ENCODE measurements at regions not wholly inside any gene's neighbourhood (a gene's known extent, or its start where the extent isn't known, plus 50 kb on each side); places are given as distances from the start of the nearest gene placed in this dataset.

DNA sequence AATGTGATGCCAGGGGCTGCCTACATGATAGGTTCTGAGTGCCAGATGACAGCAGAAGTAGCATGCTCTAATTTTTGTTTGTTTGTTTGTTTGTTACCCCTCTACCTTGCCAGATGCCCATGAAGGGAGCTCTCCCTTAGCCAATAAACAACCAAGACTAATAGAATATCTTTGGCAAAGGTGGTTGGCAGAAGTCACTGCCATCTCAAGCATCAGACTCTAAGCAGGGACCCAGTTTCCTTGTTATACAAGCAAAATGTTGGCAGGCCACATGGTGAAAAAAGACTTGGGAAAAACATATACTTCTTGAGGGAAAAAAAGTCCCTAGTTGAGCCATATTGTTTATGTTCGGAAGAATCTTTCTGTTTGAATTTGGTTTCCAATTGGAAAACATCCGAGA, 609.0 kb upstream of the CFAP20DC start:
- Histone ChIP-seq H3K4me1 (ENCODE audit: insufficient read depth, low read length, poor library complexity, severe bottlenecking) (no peaks in the 10 kb centered on the region), H3K27ac (ENCODE audit: low read depth, low read length, poor library complexity, severe bottlenecking) (no peak overlapping the region), H3K27me3 (replicated peaks; ENCODE audit: insufficient read depth, low read depth, low read length, poor library complexity) (no peaks in the 10 kb centered on the region), H3K36me3 (ENCODE audit: insufficient read depth, low read length, poor library complexity, severe bottlenecking) (no peaks in the 10 kb centered on the region), H3K9me3 (ENCODE audit: low read depth, low read length, poor library complexity, severe bottlenecking) (no peaks in the 10 kb centered on the region), H3K4me3 (ENCODE audit: low read depth, low read length, poor library complexity, severe bottlenecking) (no peak overlapping the region)
- TF ChIP-seq, protein P1, sequence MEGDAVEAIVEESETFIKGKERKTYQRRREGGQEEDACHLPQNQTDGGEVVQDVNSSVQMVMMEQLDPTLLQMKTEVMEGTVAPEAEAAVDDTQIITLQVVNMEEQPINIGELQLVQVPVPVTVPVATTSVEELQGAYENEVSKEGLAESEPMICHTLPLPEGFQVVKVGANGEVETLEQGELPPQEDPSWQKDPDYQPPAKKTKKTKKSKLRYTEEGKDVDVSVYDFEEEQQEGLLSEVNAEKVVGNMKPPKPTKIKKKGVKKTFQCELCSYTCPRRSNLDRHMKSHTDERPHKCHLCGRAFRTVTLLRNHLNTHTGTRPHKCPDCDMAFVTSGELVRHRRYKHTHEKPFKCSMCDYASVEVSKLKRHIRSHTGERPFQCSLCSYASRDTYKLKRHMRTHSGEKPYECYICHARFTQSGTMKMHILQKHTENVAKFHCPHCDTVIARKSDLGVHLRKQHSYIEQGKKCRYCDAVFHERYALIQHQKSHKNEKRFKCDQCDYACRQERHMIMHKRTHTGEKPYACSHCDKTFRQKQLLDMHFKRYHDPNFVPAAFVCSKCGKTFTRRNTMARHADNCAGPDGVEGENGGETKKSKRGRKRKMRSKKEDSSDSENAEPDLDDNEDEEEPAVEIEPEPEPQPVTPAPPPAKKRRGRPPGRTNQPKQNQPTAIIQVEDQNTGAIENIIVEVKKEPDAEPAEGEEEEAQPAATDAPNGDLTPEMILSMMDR (conservative IDR thresholded peaks at IDR 0.05; ENCODE audit: low read depth, low read length): no peak
- TF ChIP-seq EZH2 (IDR thresholded peaks at IDR 0.05; ENCODE audit: borderline replicate concordance, low read depth, low read length, poor library complexity, severe bottlenecking): no peak
- ChIA-PET POLR2A (ENCODE audit: low non-redundant PET) (no interaction called here), CTCF (no interaction called here)
- DNase-seq (ENCODE audit: low spot score): no peak
- BruUV-seq (replicated peaks): no TSS peak
- intact Hi-C loops (cut with micrococcal nuclease; ENCODE audit: unreplicated experiment): no loop called here

GRCh38 chr3:59658274-59658673, 608.4 kb upstream of the CFAP20DC start:
- Histone ChIP-seq H3K4me1 (ENCODE audit: insufficient read depth, low read length, poor library complexity, severe bottlenecking) (no peaks in the 10 kb centered on the region), H3K36me3 (ENCODE audit: insufficient read depth, low read length, poor library complexity, severe bottlenecking) (no peaks in the 10 kb centered on the region), H3K27ac (ENCODE audit: low read depth, low read length, poor library complexity, severe bottlenecking) (no peak overlapping the region), H3K27me3 (replicated peaks; ENCODE audit: insufficient read depth, low read depth, low read length, poor library complexity) (no peaks in the 10 kb centered on the region), H3K9me3 (ENCODE audit: low read depth, low read length, poor library complexity, severe bottlenecking) (no peaks in the 10 kb centered on the region), H3K4me3 (ENCODE audit: low read depth, low read length, poor library complexity, severe bottlenecking) (no peak overlapping the region)
- TF ChIP-seq EZH2 (IDR thresholded peaks at IDR 0.05; ENCODE audit: borderline replicate concordance, low read depth, low read length, poor library complexity, severe bottlenecking): no peak
- TF ChIP-seq, protein P1 (conservative IDR thresholded peaks at IDR 0.05; ENCODE audit: low read depth, low read length): no peak
- no TSS peak for BruUV-seq (replicated peaks)
- intact Hi-C loops (cut with micrococcal nuclease; ENCODE audit: unreplicated experiment): no loop called here
- POLR2A ChIA-PET (ENCODE audit: low non-redundant PET): no interaction called here
- CTCF ChIA-PET: no interaction called here
- DNase-seq (ENCODE audit: low spot score): no peak

- intact Hi-C loops (cut with micrococcal nuclease; ENCODE audit: unreplicated experiment): no loop called here
- no peaks in the 10 kb centered on the region for H3K4me1 ChIP-seq (ENCODE audit: insufficient read depth, low read length, poor library complexity, severe bottlenecking)
- ChIA-PET CTCF (no interaction called here), POLR2A (ENCODE audit: low non-redundant PET) (no interaction called here)
- no peak overlapping the region for H3K4me3 ChIP-seq (ENCODE audit: low read depth, low read length, poor library complexity, severe bottlenecking)
- H3K36me3 ChIP-seq (ENCODE audit: insufficient read depth, low read length, poor library complexity, severe bottlenecking): no peaks in the 10 kb centered on the region
- DNase-seq (ENCODE audit: low spot score): no peak
- no peaks in the 10 kb centered on the region for H3K9me3 ChIP-seq (ENCODE audit: low read depth, low read length, poor library complexity, severe bottlenecking)
- no peaks in the 10 kb centered on the region for H3K27me3 ChIP-seq (replicated peaks; ENCODE audit: insufficient read depth, low read depth, low read length, poor library complexity)
- no peak overlapping the region for H3K27ac ChIP-seq (ENCODE audit: low read depth, low read length, poor library complexity, severe bottlenecking)
- no peak for TF ChIP-seq EZH2 (IDR thresholded peaks at IDR 0.05; ENCODE audit: borderline replicate concordance, low read depth, low read length, poor library complexity, severe bottlenecking)
- TF ChIP-seq, protein P1 (conservative IDR thresholded peaks at IDR 0.05; ENCODE audit: low read depth, low read length): no peak
- BruUV-seq (replicated peaks): no TSS peak
Observed at GRCh38 chr3:59655418-59656015, 605.7 kb upstream of the CFAP20DC start.
